LNCaP clone FGC (cell line): ENCODE measurements at regions not wholly inside any gene's neighbourhood (a gene's known extent, or its start where the extent isn't known, plus 50 kb on each side); places are given as distances from the start of the nearest gene placed in this dataset.

ENCODE experiments used
- DNase-seq: peaks from one replicate; pipeline ENCODE4 v3.0.0-alpha.2; 2011; ENCODE audit warnings: low read depth
- H3K4me3 ChIP-seq: 2 replicates; pipeline ENCODE4 v1.5.1; 2011; ENCODE audit warnings: mild to moderate bottlenecking, low read depth, low read length, control low read depth
- TF ChIP-seq, protein P1 (sequence below): IDR thresholded peaks from 2 replicates; pipeline ENCODE4 v1.5.1; 2012; ENCODE audit warnings: mild to moderate bottlenecking; ENCODE audit not compliant: control insufficient read depth, insufficient read depth; ENCODE audit errors: extremely low read depth

- no peak overlapping the region for H3K4me3 ChIP-seq
- TF ChIP-seq, protein P1, sequence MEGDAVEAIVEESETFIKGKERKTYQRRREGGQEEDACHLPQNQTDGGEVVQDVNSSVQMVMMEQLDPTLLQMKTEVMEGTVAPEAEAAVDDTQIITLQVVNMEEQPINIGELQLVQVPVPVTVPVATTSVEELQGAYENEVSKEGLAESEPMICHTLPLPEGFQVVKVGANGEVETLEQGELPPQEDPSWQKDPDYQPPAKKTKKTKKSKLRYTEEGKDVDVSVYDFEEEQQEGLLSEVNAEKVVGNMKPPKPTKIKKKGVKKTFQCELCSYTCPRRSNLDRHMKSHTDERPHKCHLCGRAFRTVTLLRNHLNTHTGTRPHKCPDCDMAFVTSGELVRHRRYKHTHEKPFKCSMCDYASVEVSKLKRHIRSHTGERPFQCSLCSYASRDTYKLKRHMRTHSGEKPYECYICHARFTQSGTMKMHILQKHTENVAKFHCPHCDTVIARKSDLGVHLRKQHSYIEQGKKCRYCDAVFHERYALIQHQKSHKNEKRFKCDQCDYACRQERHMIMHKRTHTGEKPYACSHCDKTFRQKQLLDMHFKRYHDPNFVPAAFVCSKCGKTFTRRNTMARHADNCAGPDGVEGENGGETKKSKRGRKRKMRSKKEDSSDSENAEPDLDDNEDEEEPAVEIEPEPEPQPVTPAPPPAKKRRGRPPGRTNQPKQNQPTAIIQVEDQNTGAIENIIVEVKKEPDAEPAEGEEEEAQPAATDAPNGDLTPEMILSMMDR, result no peak
- no peak for DNase-seq
Observed at GRCh38 chr5:33068786-33069185, 357.7 kb downstream of the NPR3 start.

- no peak overlapping the region for H3K4me3 ChIP-seq
- no peak for DNase-seq
- TF ChIP-seq, protein P1, result no peak
Observed at GRCh38 chr5:33072296-33072695, 361.2 kb downstream of the NPR3 start.

- DNase-seq, result no peak
- TF ChIP-seq, protein P1, result no peak
- H3K4me3 ChIP-seq, result no peak overlapping the region
Observed at GRCh38 chr5:33072726-33073125, 361.6 kb downstream of the NPR3 start.

DNA sequence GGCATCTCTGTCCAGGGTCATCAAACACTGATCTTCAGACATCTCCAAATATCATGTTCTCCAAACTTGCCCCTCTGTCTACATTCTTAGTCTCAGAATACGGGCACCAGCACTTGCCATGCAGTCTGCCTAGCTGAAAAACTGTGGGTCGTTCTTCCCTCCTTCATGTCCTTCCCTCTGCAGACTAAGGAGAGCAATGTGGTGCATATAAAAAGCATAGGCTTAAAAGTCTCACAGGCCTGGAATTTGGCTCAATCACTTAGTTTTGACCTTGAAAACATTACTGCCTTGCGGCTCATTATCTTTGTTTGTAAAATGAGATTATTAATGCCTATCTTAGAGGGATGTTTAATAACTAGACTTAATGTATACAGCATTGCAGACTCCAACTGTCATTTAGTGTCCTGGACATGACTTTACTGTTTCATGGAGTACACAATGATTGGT lies 362.8 kb downstream of the NPR3 start:
- DNase-seq, result no peak
- TF ChIP-seq, protein P1, result no peak
- no peak overlapping the region for H3K4me3 ChIP-seq

DNA sequence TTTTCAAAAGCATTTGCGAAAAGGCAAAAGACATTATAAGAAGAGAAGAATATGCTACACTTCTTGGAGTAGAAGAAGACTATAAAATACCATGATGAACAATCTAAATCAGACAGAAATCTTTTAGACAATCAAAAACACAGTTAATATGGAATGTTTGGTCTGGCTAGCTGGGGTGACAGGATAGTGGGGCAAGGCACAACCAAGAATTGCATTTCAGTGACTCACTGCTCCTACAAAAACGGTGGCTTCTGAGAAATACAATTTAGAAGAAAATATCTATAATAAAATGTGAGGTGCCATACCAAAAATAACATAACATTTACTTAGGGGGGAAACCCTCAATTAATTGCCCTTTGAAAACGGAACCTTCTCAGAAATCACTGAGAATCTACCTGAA lies 363.4 kb downstream of the NPR3 start:
- no peak for DNase-seq
- H3K4me3 ChIP-seq, result no peak overlapping the region
- TF ChIP-seq, protein P1, result no peak

- TF ChIP-seq, protein P1, result no peak
- DNase-seq, result no peak
- no peak overlapping the region for H3K4me3 ChIP-seq
Observed at GRCh38 chr5:33075731-33076130, 364.6 kb downstream of the NPR3 start.

DNA sequence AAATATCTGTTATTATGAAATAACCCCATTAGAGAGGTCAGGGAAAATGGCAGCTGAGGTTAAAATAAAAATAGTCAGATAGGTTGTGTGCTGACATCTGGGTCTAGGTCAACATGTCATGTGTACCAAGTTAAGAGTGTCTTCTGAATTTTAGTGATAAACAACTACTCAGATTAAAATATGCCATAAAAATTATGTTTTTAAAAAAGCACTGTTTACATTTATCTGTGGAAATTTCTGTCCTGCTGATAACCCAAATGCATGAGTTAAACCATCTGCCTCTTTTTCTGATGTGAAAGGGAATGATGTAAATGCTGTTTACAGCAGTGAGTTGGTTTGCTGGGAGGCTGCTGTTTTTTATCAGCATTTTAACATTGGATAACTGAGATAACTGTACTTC lies 361.2 kb upstream of the TARS1 start:
- TF ChIP-seq, protein P1, result no peak
- no peak for DNase-seq
- no peak overlapping the region for H3K4me3 ChIP-seq
